HG03097 (cell line): ENCODE measurements at regions not wholly inside any gene's neighbourhood (a gene's known extent, or its start where the extent isn't known, plus 50 kb on each side); places are given as distances from the start of the nearest gene placed in this dataset.

Experiments used
- ATAC-seq: cut with Tn5 transposase; IDR thresholded peaks from one replicate; pipeline ENCODE4 v1.9.1; 2021; ENCODE audit not compliant: unreplicated experiment, low FRiP score

- no peak for ATAC-seq
These were observed 468.5 kb upstream of the PIK3C3 start for GRCh38 chr18:41486575-41486974.

GRCh38 chr18:41484069-41484468, 471.0 kb upstream of the PIK3C3 start:
- no peak for ATAC-seq

GRCh38 chr18:41482501-41482900, 472.5 kb upstream of the PIK3C3 start:
- no peak for ATAC-seq

- no peak for ATAC-seq
These were observed 488.4 kb upstream of the PIK3C3 start for GRCh38 chr18:41466436-41467160.

GRCh38 chr18:41465386-41465785, 489.6 kb upstream of the PIK3C3 start:
- no peak for ATAC-seq

- no peak for ATAC-seq
These were observed 490.8 kb upstream of the PIK3C3 start for GRCh38 chr18:41464278-41464677.

- ATAC-seq: no peak
These were observed 492.1 kb upstream of the PIK3C3 start for GRCh38 chr18:41462946-41463345.

GRCh38 chr18:41461114-41461513, 493.9 kb upstream of the PIK3C3 start:
- no peak for ATAC-seq

GRCh38 chr18:41459656-41460055, 495.4 kb upstream of the PIK3C3 start:
- no peak for ATAC-seq

GRCh38 chr18:41458376-41458775, 496.7 kb upstream of the PIK3C3 start:
- no peak for ATAC-seq

- ATAC-seq: no peak
These were observed 497.2 kb upstream of the PIK3C3 start for GRCh38 chr18:41457765-41458326.

GRCh38 chr18:41456831-41457230, 498.2 kb upstream of the PIK3C3 start:
- ATAC-seq: no peak

GRCh38 chr18:41449612-41450011, 505.4 kb upstream of the PIK3C3 start:
- ATAC-seq: no peak

GRCh38 chr18:41444943-41445342, 510.1 kb upstream of the PIK3C3 start:
- ATAC-seq: no peak

GRCh38 chr18:41436772-41437171, 518.3 kb upstream of the PIK3C3 start:
- no peak for ATAC-seq

GRCh38 chr18:41418598-41418997, 536.4 kb upstream of the PIK3C3 start:
- ATAC-seq: no peak

GRCh38 chr18:41416044-41416443, 539.0 kb upstream of the PIK3C3 start:
- ATAC-seq: no peak

GRCh38 chr18:41410006-41410405, 545.0 kb upstream of the PIK3C3 start:
- ATAC-seq: no peak

GRCh38 chr18:41406834-41407233, 548.2 kb upstream of the PIK3C3 start:
- ATAC-seq: no peak

- no peak for ATAC-seq
These were observed 558.2 kb upstream of the PIK3C3 start for GRCh38 chr18:41396861-41397260.

- no peak for ATAC-seq
These were observed 558.8 kb upstream of the PIK3C3 start for GRCh38 chr18:41396211-41396610.

GRCh38 chr18:41395695-41396094, 559.3 kb upstream of the PIK3C3 start:
- ATAC-seq: no peak
